Glutamatergic neuron (in vitro differentiated cells): ENCODE measurements at regions not wholly inside any gene's neighbourhood (a gene's known extent, or its start where the extent isn't known, plus 50 kb on each side); places are given as distances from the start of the nearest gene placed in this dataset.

Source experiments
- DNase-seq: peaks from one replicate; pipeline ENCODE4 v3.0.0; 2022
- H3K27ac Mint-ChIP-seq: one replicate; pipeline ENCODE4 v1.8.0; 2020; ENCODE audit warnings: mild to moderate bottlenecking, mixed read lengths, inconsistent platforms; ENCODE audit not compliant: unreplicated experiment
- H3K27me3 Mint-ChIP-seq: one replicate; pipeline ENCODE4 v1.8.0; 2020; ENCODE audit warnings: mild to moderate bottlenecking, moderate library complexity, mixed read lengths, inconsistent platforms; ENCODE audit not compliant: unreplicated experiment
- H3K36me3 Mint-ChIP-seq: one replicate; pipeline ENCODE4 v1.8.0; 2020; ENCODE audit warnings: mild to moderate bottlenecking, mixed read lengths, inconsistent platforms; ENCODE audit not compliant: unreplicated experiment
- H3K4me1 Mint-ChIP-seq: one replicate; pipeline ENCODE4 v1.8.0; 2020; ENCODE audit warnings: mild to moderate bottlenecking, low read depth, mixed read lengths, inconsistent platforms; ENCODE audit not compliant: unreplicated experiment
- H3K4me3 Mint-ChIP-seq: one replicate; pipeline ENCODE4 v1.8.0; 2020; ENCODE audit warnings: mild to moderate bottlenecking, mixed read lengths, inconsistent platforms; ENCODE audit not compliant: unreplicated experiment
- H3K9me3 Mint-ChIP-seq: one replicate; pipeline ENCODE4 v1.8.0; 2020; ENCODE audit warnings: mild to moderate bottlenecking, moderate library complexity, mixed read lengths, inconsistent platforms; ENCODE audit not compliant: unreplicated experiment
- CTCF ChIP-seq: fragments of 200-600 bp; sonication (generic); IDR thresholded peaks from one replicate; pipeline ENCODE4 v1.5.0; 2021; ENCODE audit not compliant: partially characterized antibody, unreplicated experiment

DNA sequence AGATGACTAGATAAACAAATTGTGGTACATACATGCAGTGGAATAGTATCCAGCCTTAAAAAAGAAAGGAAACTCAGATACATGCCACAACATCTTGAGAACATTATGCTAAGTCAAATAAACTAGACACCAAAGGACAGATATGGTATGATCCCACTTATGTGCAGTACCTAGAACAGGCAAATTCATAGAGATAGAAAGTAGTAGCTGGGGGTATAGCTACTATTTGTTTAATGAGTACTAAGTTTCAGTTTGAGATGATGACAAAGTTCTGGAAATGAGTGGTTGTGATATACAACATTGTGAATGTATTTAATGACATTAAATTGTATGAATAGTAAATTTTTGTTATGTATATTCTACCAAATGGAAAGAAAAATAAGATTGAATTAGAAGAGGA is 477.2 kb upstream of the CFAP20DC start:
- DNase-seq = no peak
- no peak for TF ChIP-seq CTCF
- no peak overlapping the region for H3K27ac Mint-ChIP-seq
- H3K27me3 Mint-ChIP-seq = no peaks in the 10 kb centered on the region
- H3K36me3 Mint-ChIP-seq = no peaks in the 10 kb centered on the region
- peaks cover 2% of the 10 kb centered on the region for H3K9me3 Mint-ChIP-seq
- no peak overlapping the region for H3K4me3 Mint-ChIP-seq
- H3K4me1 Mint-ChIP-seq = no peaks in the 10 kb centered on the region

GRCh38 chr3:59522550-59522949 is 472.7 kb upstream of the CFAP20DC start:
- H3K4me1 Mint-ChIP-seq = no peaks in the 10 kb centered on the region
- H3K9me3 Mint-ChIP-seq = peaks cover 2% of the 10 kb centered on the region
- H3K36me3 Mint-ChIP-seq = no peaks in the 10 kb centered on the region
- DNase-seq = no peak
- H3K27me3 Mint-ChIP-seq = no peaks in the 10 kb centered on the region
- no peak for TF ChIP-seq CTCF
- H3K4me3 Mint-ChIP-seq = no peak overlapping the region
- no peak overlapping the region for H3K27ac Mint-ChIP-seq

DNA sequence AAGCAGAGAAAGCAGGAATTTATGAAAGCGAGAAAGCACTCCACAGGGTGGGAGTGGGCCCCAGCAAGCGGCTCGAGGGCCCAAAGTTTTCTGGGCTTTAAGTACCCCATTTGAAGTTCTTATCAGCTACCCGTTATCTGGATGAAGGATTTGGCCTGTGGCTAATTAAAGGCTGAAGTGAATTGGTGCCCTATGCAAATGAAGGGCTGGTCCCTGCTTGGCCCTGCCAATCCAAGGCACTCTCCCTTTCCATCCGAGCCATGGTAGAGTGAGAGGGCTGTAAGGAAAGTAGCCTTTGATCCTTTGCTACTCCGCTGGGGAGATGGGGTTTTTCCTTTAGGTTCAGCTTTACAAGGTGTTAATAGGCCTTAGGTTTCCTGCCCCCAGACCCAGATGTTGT is 469.3 kb upstream of the CFAP20DC start:
- Mint-ChIP-seq H3K27ac (no peak overlapping the region), H3K4me3 (no peak overlapping the region), H3K4me1 (no peaks in the 10 kb centered on the region), H3K36me3 (no peaks in the 10 kb centered on the region), H3K27me3 (no peaks in the 10 kb centered on the region), H3K9me3 (peaks cover 2% of the 10 kb centered on the region)
- no peak for TF ChIP-seq CTCF
- no peak for DNase-seq

DNA sequence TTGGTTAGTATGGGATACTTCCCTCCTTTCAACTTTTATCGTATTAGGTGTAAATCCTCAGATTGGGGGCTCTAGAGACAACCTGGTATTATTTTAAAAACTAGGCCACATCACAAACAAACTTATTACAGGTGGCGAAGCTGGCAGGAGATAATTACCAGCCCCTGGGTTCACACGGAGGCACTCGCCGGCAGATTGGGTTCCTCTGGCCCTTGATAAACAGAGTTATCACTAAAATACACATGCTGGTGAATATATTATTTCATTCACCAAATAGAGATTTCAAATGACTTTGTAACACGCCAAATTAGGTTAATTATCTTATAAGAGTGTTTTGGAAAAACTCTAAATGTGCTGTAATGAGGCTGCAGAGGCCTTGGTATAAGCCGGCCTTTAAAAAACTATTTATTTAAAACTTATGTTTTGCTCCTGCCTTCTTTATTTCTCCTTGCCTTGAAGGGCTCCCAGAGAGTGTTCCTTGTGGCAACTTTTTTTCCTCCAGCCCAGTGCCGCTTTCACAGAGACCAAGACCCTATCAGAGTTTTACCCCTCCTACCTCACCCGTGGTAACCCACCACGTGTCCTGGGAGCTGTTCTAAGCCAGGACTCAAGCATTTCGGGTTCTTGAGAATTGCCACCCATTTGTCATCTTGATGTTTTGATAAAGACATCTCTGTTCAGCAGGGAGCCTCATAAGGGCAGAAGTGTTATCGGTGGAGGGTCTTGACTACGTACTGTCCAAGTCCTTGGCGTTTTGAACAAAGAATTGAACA is 468.6 kb upstream of the CFAP20DC start:
- no peak overlapping the region for H3K4me3 Mint-ChIP-seq
- no peak for TF ChIP-seq CTCF
- no peaks in the 10 kb centered on the region for H3K36me3 Mint-ChIP-seq
- no peak overlapping the region for H3K27ac Mint-ChIP-seq
- no peaks in the 10 kb centered on the region for H3K9me3 Mint-ChIP-seq
- no peaks in the 10 kb centered on the region for H3K27me3 Mint-ChIP-seq
- no peak for DNase-seq
- H3K4me1 Mint-ChIP-seq = no peaks in the 10 kb centered on the region

DNA sequence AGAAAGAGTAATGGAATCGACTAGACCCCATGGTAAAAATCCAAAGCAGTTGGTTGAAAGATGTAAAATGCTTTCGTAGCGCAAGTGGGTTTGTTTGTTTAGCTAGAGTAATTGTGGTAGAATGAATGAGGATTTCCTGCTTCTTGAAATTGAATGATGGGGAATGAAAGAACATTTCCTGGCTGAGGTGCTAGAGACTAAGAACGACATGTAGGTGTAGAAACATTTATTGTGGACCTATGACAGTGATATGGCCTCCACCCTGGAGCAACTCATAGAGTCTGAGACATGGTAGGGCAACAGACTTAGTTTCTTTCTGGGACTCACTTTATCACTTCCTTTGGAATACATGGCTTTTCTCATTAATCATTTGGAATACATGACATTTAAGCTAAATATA is 467.6 kb upstream of the CFAP20DC start:
- H3K27ac Mint-ChIP-seq = no peak overlapping the region
- no peaks in the 10 kb centered on the region for H3K4me1 Mint-ChIP-seq
- peaks cover 2% of the 10 kb centered on the region for H3K27me3 Mint-ChIP-seq
- DNase-seq = no peak
- peaks cover under 1% of the 10 kb centered on the region for H3K36me3 Mint-ChIP-seq
- TF ChIP-seq CTCF = no peak
- no peaks in the 10 kb centered on the region for H3K9me3 Mint-ChIP-seq
- H3K4me3 Mint-ChIP-seq = no peak overlapping the region
